GM12875 (cell line): ENCODE measurements at regions not wholly inside any gene's neighbourhood (a gene's known extent, or its start where the extent isn't known, plus 50 kb on each side); places are given as distances from the start of the nearest gene placed in this dataset.

Experiments
- H3K4me3 ChIP-seq: one replicate; pipeline ENCODE4 v1.5.1; 2011; ENCODE audit warnings: low read depth, low read length, control low read depth
- TF ChIP-seq, protein P1 (sequence below): IDR thresholded peaks from 2 replicates; pipeline ENCODE4 v1.5.1; 2011; ENCODE audit warnings: low read depth, mild to moderate bottlenecking, control low read depth, inconsistent platforms, low read length, moderate library complexity, borderline replicate concordance; ENCODE audit not compliant: insufficient read depth

DNA sequence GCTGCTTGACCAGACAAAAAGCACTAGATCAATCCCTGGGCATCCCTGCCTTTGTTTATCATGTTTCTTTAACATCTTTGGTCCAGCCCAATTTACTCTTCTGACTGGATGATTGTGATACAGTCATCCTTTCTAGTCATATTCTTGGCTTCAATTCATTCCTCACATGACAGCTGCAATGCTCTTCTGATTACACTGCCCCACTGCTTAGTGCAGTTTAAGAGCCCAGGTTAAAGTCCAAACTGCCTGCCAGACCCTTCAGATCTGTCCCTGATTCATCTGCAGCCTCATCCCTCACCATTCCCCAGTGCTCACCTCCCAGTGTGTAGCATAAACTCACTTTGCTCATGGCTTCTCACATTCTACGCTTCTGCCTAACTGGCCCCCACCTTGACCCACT is 383.8 kb downstream of the TNS3 start:
- TF ChIP-seq, protein P1, sequence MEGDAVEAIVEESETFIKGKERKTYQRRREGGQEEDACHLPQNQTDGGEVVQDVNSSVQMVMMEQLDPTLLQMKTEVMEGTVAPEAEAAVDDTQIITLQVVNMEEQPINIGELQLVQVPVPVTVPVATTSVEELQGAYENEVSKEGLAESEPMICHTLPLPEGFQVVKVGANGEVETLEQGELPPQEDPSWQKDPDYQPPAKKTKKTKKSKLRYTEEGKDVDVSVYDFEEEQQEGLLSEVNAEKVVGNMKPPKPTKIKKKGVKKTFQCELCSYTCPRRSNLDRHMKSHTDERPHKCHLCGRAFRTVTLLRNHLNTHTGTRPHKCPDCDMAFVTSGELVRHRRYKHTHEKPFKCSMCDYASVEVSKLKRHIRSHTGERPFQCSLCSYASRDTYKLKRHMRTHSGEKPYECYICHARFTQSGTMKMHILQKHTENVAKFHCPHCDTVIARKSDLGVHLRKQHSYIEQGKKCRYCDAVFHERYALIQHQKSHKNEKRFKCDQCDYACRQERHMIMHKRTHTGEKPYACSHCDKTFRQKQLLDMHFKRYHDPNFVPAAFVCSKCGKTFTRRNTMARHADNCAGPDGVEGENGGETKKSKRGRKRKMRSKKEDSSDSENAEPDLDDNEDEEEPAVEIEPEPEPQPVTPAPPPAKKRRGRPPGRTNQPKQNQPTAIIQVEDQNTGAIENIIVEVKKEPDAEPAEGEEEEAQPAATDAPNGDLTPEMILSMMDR: no peak
- H3K4me3 ChIP-seq: no peak overlapping the region

DNA sequence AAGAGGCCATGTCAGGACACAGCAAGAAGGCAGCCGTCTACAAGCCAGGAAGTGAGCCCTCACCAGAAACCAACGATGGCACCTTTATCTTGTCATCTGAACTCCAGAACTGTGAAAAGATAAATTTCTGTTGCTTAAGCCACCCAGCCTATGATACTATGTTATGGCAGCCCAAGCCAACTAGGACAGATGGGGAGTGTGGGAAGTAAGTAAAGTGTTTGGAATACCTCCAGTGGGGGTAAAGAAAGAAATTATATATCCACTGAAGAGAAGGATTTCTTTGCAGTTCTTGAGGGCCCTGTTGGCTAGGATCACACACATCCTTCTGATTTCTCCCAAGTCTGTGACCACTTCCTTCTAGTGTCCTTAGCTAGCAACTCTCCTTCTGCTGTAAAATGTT is 384.4 kb downstream of the TNS3 start:
- no peak overlapping the region for H3K4me3 ChIP-seq
- TF ChIP-seq, protein P1: no peak

DNA sequence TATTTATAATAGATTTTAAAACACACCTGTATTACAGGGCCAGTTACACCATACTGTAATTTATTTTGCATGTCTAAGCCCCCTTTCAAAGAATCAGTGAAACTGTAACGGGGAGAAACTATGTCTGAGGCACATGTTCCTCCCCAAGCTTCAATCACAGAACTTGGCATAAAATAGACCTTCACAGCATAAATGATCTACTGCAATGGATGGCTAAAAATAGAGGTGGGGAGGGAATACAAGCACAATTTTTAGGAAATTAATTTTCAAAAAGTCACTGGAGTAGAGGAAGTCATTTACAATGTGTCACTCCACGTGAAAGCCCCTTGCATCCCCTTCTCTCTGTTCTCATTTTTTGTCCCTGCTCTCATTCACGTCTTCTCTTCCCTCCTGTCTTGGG is 385.2 kb downstream of the TNS3 start:
- TF ChIP-seq, protein P1: no peak
- no peak overlapping the region for H3K4me3 ChIP-seq

DNA sequence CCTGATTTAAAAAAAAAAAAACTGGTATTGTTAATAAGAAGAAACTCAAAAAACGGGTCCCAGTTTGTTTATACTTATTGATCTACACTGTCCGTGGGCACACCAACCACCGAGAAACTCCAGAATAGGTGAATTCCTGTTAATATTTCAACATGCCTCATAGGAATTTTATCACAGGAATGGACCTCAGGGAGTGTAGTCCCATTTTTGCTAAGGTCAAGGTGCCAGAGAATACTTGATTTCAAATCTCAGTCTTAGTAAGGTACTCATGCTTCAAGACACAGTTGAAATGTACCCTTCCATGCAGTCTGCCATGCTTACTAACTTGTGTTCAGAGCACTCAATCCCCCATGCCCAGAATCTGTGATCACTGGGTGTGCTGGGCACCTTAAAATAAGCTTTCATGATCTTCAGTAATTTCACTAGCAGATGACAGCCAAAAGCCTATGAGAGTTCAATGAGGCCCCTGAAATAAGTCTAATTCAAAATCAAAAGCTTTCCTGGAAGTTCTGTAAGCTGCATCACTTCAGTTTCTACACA is 385.7 kb downstream of the TNS3 start:
- H3K4me3 ChIP-seq: no peak overlapping the region

DNA sequence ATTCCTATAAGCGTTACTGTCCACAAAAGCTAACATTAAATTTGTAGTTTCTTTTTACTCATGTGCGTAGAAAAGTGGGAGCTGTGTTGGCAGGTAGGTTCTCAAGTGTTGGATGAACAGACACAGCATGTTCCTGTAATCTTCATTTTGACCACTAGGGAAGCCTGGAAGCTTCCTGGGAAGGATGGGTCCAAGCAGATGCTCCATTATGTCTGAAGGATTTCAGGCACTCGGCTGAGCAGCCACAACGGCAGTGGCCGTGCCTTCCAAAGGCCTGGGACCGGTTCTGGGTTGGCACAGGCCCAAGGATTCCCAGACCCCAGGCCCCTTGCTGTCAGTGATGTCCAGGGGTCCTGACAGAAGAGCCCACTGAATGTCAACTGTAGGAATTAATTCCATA is 386.3 kb downstream of the TNS3 start:
- TF ChIP-seq, protein P1: peak; percentile 18; the same call in 1 of the 2 replicates

More for the DNA sequence above, 385.7 kb downstream of the TNS3 start:
- TF ChIP-seq, protein P1: no peak

DNA sequence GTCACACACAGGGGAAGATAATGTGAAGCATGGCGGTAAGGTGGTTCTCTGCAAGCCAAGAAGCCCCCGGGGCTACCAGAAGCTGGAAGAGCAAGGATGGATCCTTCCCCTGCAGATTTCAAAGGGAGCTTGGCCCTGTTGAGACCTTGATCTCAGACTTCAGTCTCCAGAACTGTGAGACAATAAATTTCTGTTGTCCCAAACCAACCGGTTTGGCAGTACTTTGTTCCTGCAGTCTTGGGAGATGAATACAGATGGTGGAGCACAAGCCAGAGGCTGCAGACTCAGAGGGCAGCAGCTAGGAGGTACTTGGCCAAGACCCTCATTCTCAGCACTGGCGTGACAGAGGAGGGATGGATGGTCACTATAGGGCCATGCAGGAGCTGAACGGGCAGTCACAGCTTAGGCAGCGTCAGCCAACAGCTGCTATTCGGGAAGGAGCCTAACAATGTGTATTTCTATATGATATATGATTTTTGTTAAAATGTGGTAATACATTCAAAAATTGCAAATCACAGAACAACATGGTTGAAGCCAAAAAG is 387.3 kb downstream of the TNS3 start:
- TF ChIP-seq, protein P1: no peak
- H3K4me3 ChIP-seq: no peak overlapping the region

More for the DNA sequence above, 386.3 kb downstream of the TNS3 start:
- no peak overlapping the region for H3K4me3 ChIP-seq

GRCh38 chr7:47192978-47193377 is 388.9 kb downstream of the TNS3 start:
- no peak overlapping the region for H3K4me3 ChIP-seq
- TF ChIP-seq, protein P1: no peak
